RPMI7951 (cell line): ENCODE measurements at regions not wholly inside any gene's neighbourhood (a gene's known extent, or its start where the extent isn't known, plus 50 kb on each side); places are given as distances from the start of the nearest gene placed in this dataset.
"Not testable (repeated sequence)": the region's sequence is repeated elsewhere in the genome, so short reads cannot be mapped to it uniquely, and the experiment has no call there.

Source experiments
- DNase-seq: peaks from one replicate; pipeline ENCODE4 v3.0.0-alpha.2; 2012; ENCODE audit warnings: low read depth

DNA sequence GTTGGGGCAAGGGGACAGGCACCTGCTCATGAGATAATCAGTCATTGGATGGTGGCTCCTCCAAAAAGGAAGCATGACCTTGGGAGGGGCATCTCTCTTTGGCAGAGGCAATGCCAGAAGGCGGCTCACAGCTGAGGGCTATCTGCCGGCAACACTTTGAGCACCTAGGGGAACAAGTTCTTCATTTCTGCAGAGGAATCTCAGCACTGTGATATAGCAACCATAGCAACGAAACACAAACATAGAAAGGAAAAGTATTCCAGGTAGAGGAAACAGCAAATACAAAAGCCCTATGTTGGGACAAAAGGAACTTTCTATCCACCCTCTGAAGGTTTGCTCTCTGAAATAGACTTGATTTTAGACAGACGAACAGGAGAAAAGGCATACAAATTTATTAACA is 89.1 kb upstream of the NEDD4L start:
- DNase-seq: no peak

- no peak for DNase-seq
Observed at GRCh38 chr18:57953883-57954282, 90.1 kb upstream of the NEDD4L start.

- no peak for DNase-seq
Observed at GRCh38 chr18:57951999-57952774, 91.8 kb upstream of the NEDD4L start.

GRCh38 chr18:57951117-57951796 is 92.8 kb upstream of the NEDD4L start:
- DNase-seq: no peak

DNA sequence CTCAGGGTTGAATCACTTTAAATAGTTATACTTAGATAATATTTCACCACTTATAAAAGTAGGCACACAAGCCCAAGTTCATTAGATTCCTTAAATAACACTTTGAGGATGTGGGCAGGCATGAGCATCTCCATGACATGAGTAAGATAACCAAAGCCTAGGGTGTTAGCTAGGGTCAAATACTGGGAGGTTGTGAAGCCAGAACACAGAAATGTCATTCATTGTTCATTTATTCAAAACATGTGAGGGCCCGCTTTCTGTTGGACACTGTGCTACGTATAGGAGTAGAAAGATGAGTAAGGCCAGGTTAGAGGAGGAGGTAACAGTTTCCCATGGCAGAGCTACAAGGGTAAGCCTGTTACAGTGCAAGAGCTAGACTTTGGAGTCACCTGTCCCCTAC is 93.5 kb upstream of the NEDD4L start:
- DNase-seq: no peak

DNA sequence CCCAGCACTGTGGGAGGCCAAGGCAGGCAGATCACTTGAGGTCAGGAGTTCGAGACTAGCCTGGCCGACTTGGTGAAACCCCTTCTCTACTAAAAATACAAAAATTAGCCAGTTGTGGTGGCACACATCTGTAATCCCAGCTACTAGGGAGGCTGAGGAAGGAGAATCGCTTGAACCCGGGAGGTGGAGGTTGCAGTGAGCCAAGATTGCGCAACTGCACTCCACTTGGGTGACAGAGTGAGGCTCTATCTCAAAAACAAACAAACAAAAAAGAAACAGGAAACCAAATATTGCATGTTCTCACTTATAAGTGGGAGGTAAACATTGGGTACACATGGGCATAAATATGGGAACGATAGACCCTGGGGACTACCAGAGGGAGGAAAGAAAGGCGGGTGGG is 94.7 kb upstream of the NEDD4L start:
- not testable (repeated sequence) for DNase-seq

- no peak for DNase-seq
Observed at GRCh38 chr18:57947117-57947516, 96.9 kb upstream of the NEDD4L start.

DNA sequence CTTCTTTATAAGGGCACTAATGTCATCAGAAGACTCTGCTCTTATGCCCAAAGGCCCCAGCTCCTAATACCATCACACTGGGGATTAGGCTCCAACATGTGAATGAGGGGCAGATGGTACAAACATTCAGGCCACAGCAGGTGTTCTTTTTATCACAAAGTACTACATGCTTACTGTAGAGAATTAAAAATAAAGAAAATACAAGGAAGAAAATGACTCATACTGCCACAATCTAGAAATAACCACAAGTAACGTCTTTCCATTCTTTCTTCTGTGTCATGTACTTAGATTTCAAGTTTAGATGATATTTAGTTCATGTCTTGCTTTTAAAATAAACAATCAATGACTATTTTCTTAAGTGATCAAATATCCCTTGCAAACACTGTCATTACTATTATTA is 100.3 kb upstream of the NEDD4L start:
- DNase-seq: peak; percentile 19

DNA sequence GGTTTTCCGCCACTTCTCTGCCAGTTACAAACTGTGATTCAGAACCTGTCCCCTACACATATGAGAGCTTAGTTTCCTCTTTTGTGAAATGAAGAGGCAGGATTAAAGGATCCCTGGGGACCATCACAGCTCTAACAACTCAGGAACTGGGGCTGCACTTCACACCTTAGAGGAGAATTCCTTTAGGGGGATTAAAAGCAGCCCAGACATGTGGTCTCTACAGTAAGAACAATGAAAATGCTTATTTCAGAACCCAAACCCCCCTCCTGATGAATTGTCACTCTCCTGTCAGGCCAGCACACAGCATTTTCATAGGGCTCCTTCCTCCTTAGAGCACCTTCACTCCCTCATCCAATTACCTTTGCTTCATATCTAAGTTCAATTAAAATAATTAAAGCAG is 101.5 kb upstream of the NEDD4L start:
- no peak for DNase-seq

GRCh38 chr18:57941841-57942489 is 102.1 kb upstream of the NEDD4L start:
- no peak for DNase-seq

DNA sequence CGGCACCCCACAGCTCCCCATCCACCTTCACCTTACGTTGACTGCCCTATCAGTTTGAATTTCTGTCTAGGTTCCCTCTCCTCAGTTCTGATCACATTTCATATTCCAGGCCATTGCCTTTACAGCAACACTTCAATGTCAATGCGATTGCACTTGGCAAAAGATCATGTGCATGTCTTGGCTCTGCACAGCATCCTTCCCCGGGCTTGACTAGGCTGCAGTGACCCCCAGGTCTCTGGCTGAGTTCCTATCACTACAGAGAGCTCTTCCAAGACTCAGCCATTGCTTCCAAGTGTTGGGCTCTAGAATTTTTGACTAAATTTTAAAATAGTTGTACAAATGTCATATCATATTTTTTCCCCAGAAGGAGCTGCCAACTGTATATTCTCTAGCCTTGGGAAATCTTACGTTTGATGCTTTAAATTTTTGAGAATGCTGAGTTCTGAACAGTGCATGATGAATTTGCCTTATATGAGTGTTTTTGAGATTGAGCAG is 103.8 kb upstream of the NEDD4L start:
- DNase-seq: no peak

GRCh38 chr18:57934375-57934774 is 109.7 kb upstream of the NEDD4L start:
- DNase-seq: not testable (repeated sequence)

- DNase-seq: peak; percentile 39
Observed at GRCh38 chr18:57931038-57931437, 113.0 kb upstream of the NEDD4L start.

- DNase-seq: no peak
Observed at GRCh38 chr18:57930476-57930875, 113.5 kb upstream of the NEDD4L start.

DNA sequence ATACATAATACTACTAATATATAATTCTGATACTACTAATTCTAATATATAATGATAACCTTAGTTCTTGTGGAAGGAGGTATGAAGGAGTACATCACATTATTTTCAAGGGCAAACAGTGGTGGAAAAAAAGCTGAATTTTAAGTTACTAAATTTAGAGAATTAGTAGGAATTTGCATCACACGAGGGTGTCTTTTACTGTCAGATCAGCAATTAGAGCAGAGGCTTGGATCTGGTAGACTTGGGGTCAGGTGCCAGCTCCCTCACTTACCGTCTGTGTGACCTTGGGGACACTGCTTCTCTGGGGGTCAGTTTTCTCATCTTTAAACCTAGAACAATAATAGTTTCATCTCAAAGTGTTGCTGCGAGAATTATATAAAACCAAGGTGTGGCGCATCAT is 114.1 kb upstream of the NEDD4L start:
- DNase-seq: no peak

DNA sequence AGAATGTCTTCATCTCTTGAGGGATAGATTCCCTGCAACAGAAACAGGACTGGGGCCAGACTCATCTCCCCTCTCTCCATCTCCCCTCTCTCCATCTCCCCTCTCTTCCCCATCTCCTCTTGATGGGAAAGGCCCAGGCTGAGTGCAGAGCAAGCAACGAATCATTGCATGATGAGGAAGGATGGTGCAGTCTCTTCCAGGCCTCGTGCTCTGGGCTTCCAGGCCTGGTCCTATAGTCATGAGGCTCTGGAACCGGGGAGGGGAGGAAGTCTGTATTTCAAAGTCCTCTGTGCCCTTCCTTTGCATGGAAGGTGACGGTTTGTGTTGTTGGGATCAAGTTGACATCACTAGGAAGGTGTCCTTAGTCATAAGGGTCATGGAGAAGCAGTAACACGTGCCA is 115.6 kb upstream of the NEDD4L start:
- DNase-seq: no peak

- DNase-seq: no peak
Observed at GRCh38 chr18:57927511-57927910, 116.5 kb upstream of the NEDD4L start.

GRCh38 chr18:57925706-57926105 is 118.3 kb upstream of the NEDD4L start:
- no peak for DNase-seq

- DNase-seq: no peak
Observed at GRCh38 chr18:57923611-57924010, 120.4 kb upstream of the NEDD4L start.

GRCh38 chr18:57922885-57923284 is 119.8 kb upstream of the ATP8B1 start:
- no peak for DNase-seq

DNA sequence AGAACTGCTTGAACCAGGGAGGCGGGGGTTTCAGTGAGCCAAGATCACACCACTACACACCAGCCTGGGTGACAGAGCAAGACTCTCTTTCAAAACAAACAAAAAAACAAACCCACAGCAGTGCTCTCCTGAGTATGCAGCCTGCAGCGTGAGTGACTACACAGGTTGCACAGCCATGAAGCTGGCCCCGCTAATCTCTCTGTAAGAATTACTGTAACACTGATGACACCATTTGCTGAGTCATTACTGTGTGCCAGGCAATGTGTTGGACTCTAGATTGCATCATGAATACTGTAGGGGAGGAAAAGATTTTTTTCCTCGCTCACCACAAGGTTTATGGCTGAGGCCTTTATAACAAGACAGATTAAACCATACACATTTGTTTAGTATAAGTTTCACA is 118.6 kb upstream of the ATP8B1 start:
- peak; percentile 19 for DNase-seq

DNA sequence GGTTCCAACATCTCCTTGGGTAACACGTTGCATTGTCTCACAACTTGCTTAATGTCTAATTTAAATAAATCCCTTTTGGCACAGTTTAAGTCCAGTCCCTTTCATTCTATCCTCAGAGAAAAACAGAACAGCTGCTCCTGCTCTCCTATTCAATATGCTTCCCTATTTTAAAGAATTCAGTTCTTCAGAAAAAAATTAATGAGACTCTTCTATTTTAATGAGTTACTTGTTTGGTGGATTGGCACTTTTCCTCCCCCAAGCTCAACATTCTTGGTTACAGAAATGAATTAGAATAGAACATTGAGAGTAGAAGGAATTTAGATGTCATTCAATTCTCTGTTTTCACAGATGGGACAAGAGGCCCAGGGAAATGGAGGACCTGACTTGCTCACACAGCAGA is 116.9 kb upstream of the ATP8B1 start:
- DNase-seq: no peak

GRCh38 chr18:57918601-57919000 is 115.5 kb upstream of the ATP8B1 start:
- no peak for DNase-seq
